DND-41 (cell line): ENCODE measurements at regions not wholly inside any gene's neighbourhood (a gene's known extent, or its start where the extent isn't known, plus 50 kb on each side); places are given as distances from the start of the nearest gene placed in this dataset.

Experiments used
- ATAC-seq: fragments of 200-7000 bp; cut with Tn5 transposase; 3 replicates; pipeline ENCODE4 v1.9.1; 2021; ENCODE audit warnings: low read depth; ENCODE audit not compliant: insufficient read depth
- DNase-seq: peaks from one replicate; pipeline ENCODE4 v3.0.0-alpha.2; 2020
- H2AFZ ChIP-seq: 2 replicates; pipeline ENCODE4 v1.6.0; 2012; ENCODE audit warnings: low read depth, low read length
- H3K27ac ChIP-seq: 2 replicates; pipeline ENCODE4 v1.5.1; 2012; ENCODE audit warnings: low read length, inconsistent platforms
- H3K27me3 ChIP-seq: fragments of 200-600 bp; sonication (generic); 2 replicates; pipeline ENCODE4 v1.6.0; 2012; ENCODE audit warnings: low read length, mild to moderate bottlenecking, inconsistent platforms; ENCODE audit not compliant: insufficient read depth, poor library complexity
- H3K36me3 ChIP-seq: 2 replicates; pipeline ENCODE4 v1.5.1; 2012; ENCODE audit warnings: low read length, inconsistent platforms; ENCODE audit not compliant: insufficient read depth
- H3K4me1 ChIP-seq: 2 replicates; pipeline ENCODE4 v1.5.1; 2012; ENCODE audit warnings: mild to moderate bottlenecking, low read length; ENCODE audit not compliant: insufficient read depth
- H3K4me2 ChIP-seq: 2 replicates; pipeline ENCODE4 v1.6.0; 2012; ENCODE audit warnings: mild to moderate bottlenecking, moderate library complexity, low read length, inconsistent platforms; ENCODE audit not compliant: insufficient read depth
- H3K4me3 ChIP-seq, 2 experiments: fragments of 200-600 bp in 1 of 2; shearing (Covaris generic) in 1 of 2; 2 replicates each; pipeline ENCODE4 v1.5.1; 2012 to 2016; ENCODE audit warnings: inconsistent platforms in 2 of 2, low read length in 2 of 2, mild to moderate bottlenecking in 2 of 2, low read depth in 1 of 2, moderate library complexity in 1 of 2
- H3K79me2 ChIP-seq: 2 replicates; pipeline ENCODE4 v1.6.0; 2012; ENCODE audit warnings: low read length, inconsistent platforms; ENCODE audit not compliant: insufficient read depth
- H3K9ac ChIP-seq: 2 replicates; pipeline ENCODE4 v1.6.0; 2012; ENCODE audit warnings: low read depth, mild to moderate bottlenecking, inconsistent platforms, low read length, moderate library complexity
- H3K9me3 ChIP-seq: 2 replicates; pipeline ENCODE4 v1.5.1; 2012; ENCODE audit warnings: low read length, moderate library complexity, mild to moderate bottlenecking, inconsistent platforms; ENCODE audit not compliant: insufficient read depth, severe bottlenecking
- H4K20me1 ChIP-seq: 2 replicates; pipeline ENCODE4 v1.6.0; 2012; ENCODE audit warnings: low read length; ENCODE audit not compliant: insufficient read depth
- EZH2 ChIP-seq: IDR thresholded peaks from 3 replicates; pipeline ENCODE4 v1.6.1; 2012; ENCODE audit warnings: borderline replicate concordance, low read depth, mild to moderate bottlenecking, moderate library complexity, low read length, inconsistent platforms; ENCODE audit not compliant: severe bottlenecking
- TF ChIP-seq, protein P1 (sequence below): IDR thresholded peaks from 2 replicates; pipeline ENCODE4 v1.5.1; 2012; ENCODE audit warnings: borderline replicate concordance, low read length, moderate library complexity, mild to moderate bottlenecking; ENCODE audit not compliant: poor library complexity, severe bottlenecking; ENCODE audit errors: extremely low read depth

DNA sequence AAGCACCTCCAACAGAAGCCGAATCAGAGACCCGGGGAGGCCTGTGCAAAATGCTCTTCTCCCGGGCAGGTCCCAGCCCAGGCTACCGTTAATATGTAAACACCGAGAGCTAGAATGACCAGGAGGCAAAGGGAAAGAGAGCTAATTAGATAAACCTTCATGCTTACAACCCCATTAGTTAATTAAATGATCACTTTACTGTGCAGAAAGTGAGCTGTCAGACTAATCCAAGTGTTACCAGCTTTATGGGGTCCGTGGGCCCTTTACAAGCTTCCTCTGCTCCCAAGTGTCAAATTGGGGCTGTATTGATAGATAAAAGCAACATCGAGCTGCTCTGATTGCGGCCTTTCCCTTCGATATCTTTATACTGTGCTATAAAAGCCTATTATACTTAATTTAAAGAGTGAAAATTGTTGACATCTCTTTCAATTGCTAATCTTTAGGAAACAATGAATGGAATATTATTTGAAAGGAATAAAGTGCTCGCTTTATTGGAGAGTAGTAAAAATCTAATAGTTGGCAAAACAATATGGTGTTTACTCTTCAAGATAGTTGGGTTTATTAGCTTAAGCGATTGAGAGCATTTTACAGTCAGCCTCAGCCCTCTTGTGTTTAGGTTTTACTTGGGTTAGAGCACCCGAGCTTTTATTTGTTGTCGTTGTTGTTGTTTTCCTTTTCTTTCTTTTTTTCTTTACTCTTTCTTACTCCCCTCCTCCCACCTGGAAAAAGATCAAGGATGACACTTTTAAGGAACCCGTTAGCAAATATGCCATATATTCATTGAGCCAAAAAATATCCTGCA lies 189.3 kb upstream of the GPR12 start:
- H3K9ac ChIP-seq: no peak overlapping the region

DNA sequence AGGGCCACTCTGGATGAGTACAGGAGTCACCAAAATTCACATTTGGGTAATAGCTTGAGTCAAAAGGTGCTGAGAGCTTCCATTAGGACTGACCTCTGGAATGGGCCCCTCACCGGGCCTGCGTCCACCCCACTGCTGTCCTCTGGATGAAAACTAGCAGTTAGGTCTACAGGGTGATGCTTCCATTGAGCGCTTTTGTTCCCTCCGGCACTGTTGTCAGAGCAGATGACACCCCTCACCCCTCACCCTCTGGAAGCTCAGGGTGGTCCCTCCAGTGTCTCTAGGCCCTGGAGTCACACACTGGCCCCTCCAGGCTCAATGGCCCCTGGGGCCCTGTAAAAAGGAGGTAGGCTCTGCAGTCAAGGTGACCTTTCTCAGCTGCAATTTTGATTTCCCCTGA lies 187.8 kb upstream of the GPR12 start:
- H3K79me2 ChIP-seq: no peaks in the 10 kb centered on the region
- DNase-seq (no peak), ATAC-seq (no peak)
- H3K4me2 ChIP-seq: no peak overlapping the region
- no peaks in the 10 kb centered on the region for H4K20me1 ChIP-seq
- H3K36me3 ChIP-seq: no peaks in the 10 kb centered on the region
- no peak overlapping the region for H3K9ac ChIP-seq
- H3K27me3 ChIP-seq: peaks cover 12% of the 10 kb centered on the region
- H3K9me3 ChIP-seq: no peaks in the 10 kb centered on the region
- no peak overlapping the region for H2AFZ ChIP-seq
- no peak overlapping the region for H3K4me3 ChIP-seq
- TF ChIP-seq, protein P1, sequence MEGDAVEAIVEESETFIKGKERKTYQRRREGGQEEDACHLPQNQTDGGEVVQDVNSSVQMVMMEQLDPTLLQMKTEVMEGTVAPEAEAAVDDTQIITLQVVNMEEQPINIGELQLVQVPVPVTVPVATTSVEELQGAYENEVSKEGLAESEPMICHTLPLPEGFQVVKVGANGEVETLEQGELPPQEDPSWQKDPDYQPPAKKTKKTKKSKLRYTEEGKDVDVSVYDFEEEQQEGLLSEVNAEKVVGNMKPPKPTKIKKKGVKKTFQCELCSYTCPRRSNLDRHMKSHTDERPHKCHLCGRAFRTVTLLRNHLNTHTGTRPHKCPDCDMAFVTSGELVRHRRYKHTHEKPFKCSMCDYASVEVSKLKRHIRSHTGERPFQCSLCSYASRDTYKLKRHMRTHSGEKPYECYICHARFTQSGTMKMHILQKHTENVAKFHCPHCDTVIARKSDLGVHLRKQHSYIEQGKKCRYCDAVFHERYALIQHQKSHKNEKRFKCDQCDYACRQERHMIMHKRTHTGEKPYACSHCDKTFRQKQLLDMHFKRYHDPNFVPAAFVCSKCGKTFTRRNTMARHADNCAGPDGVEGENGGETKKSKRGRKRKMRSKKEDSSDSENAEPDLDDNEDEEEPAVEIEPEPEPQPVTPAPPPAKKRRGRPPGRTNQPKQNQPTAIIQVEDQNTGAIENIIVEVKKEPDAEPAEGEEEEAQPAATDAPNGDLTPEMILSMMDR: no peak
- no peak for TF ChIP-seq EZH2
- H3K4me1 ChIP-seq: peaks cover 8% of the 10 kb centered on the region
- no peak overlapping the region for H3K27ac ChIP-seq

More for the DNA sequence above, 189.3 kb upstream of the GPR12 start:
- Histone ChIP-seq H2AFZ (no peak overlapping the region), H4K20me1 (no peaks in the 10 kb centered on the region), H3K4me2 (no peak overlapping the region), H3K4me3 (no peak overlapping the region), H3K9me3 (no peaks in the 10 kb centered on the region), H3K4me1 (peaks cover 8% of the 10 kb centered on the region), H3K27ac (no peak overlapping the region), H3K36me3 (no peaks in the 10 kb centered on the region), H3K79me2 (no peaks in the 10 kb centered on the region), H3K27me3 (peaks cover 12% of the 10 kb centered on the region)
- ATAC-seq (no peak), DNase-seq (no peak)
- TF ChIP-seq, protein P1: no peak
- TF ChIP-seq EZH2: no peak

DNA sequence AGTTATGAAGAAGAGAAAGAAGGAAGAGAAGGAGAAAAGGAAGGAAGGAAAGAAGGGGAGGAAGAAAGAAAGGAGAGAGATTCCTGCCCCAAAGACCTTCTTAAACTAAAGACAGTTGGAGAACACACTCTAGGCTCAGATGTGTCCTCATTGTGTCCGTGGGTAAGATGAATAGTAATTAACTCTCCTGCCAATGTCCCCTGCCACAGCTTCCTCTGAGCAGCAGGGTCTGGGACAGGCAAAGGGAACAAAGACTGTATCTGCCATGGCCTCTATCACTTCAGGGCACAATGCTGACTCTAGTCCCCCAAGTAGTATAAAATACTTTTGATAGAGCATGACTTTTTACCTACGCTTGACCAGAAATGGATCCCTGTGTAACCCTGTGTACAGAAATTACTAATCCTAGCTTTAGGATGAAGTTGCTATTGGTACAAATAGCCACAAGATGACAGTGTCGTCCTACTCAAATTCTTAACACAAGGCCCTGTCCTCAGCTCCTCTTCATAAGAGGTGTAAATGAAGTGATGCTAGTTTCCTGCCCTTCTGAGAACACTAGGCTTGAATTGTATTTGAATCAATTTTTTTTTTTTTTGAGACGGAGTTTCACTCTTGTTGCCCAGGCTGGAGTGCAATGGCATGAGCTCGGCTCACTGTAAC lies 186.2 kb upstream of the GPR12 start:
- Histone ChIP-seq H2AFZ (no peak overlapping the region), H3K9ac (no peak overlapping the region), H3K4me3 (no peak overlapping the region), H3K27ac (no peak overlapping the region), H3K36me3 (no peaks in the 10 kb centered on the region), H3K4me1 (no peaks in the 10 kb centered on the region), H3K27me3 (peaks cover 15% of the 10 kb centered on the region), H3K9me3 (no peaks in the 10 kb centered on the region), H4K20me1 (no peaks in the 10 kb centered on the region), H3K4me2 (no peak overlapping the region), H3K79me2 (no peaks in the 10 kb centered on the region)
- ATAC-seq (peak; percentile 66), DNase-seq (no peak)
- TF ChIP-seq EZH2: no peak
- TF ChIP-seq, protein P1: peak; percentile 71
